Gastroesophageal sphincter (tissue), 3 donors: ENCODE measurements at regions not wholly inside any gene's neighbourhood (a gene's known extent, or its start where the extent isn't known, plus 50 kb on each side); places are given as distances from the start of the nearest gene placed in this dataset.
"Not testable (repeated sequence)": the region's sequence is repeated elsewhere in the genome, so short reads cannot be mapped to it uniquely, and the experiment has no call there.

Experiments used
- CTCF ChIP-seq, 4 experiments: fragments of 200-600 bp in 2 of 4; fragments of 450-650 bp in 2 of 4; sonication (generic) in 1 of 4; IDR thresholded peaks; one replicate each; pipeline ENCODE4 v1.5.1; 2017 to 2019; ENCODE audit warnings: antibody characterized with exemption in 4 of 4, mild to moderate bottlenecking in 2 of 4, moderate library complexity in 2 of 4
- POLR2A ChIP-seq, 2 donors: fragments of 450-650 bp; IDR thresholded peaks; one replicate each; pipeline ENCODE4 v1.6.1; 2017; ENCODE audit warnings: antibody characterized with exemption in 2 of 2, mild to moderate bottlenecking in 2 of 2, moderate library complexity in 1 of 2

- not testable (repeated sequence) for TF ChIP-seq CTCF, POLR2A (IDR thresholded peaks at IDR 0.05)
These were observed 227.2 kb downstream of the CWH43 start for GRCh38 chr4:49213250-49213649.
